ENCODE measurements at regions not wholly inside any gene's neighbourhood (a gene's known extent, or its start where the extent isn't known, plus 50 kb on each side); places are given as distances from the start of the nearest gene placed in this dataset.

DNA sequence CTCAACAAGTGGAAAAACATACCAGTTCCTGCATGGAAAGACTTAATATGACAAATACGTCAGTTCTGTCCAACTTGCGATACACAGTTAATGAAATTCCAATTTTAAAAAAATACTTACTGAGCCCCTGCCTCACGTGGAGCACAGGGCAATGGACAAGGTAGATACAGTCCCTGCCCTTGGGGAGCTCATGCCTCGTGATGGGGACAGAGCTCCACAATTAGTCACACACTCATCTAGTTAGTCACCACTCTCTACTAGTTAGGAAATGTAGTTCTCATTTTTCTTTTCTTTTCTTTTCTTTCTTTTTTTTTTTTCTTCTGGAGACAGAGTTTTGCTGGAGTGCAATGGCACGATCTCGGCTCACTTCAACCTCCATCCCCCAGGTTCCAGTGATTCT, 74.7 kb upstream of the CDH5 start:
- no peak for TF ChIP-seq CTCF (IDR thresholded peaks at IDR 0.05)
- no peak for TF ChIP-seq POLR2A (IDR thresholded peaks at IDR 0.05)
- no peak for TF ChIP-seq EP300 (IDR thresholded peaks at IDR 0.05)

All from suprapubic skin (tissue), 3 donors.